GM21515 (cell line): ENCODE measurements at regions not wholly inside any gene's neighbourhood (a gene's known extent, or its start where the extent isn't known, plus 50 kb on each side); places are given as distances from the start of the nearest gene placed in this dataset.

Experiments used
- ATAC-seq: cut with Tn5 transposase; IDR thresholded peaks from one replicate; pipeline ENCODE4 v1.9.1; 2021; ENCODE audit not compliant: unreplicated experiment

- no peak for ATAC-seq
These were observed 100.2 kb upstream of the DMAC1 start for GRCh38 chr9:7899753-7900152.

GRCh38 chr9:7894231-7894630, 94.7 kb upstream of the DMAC1 start:
- no peak for ATAC-seq

DNA sequence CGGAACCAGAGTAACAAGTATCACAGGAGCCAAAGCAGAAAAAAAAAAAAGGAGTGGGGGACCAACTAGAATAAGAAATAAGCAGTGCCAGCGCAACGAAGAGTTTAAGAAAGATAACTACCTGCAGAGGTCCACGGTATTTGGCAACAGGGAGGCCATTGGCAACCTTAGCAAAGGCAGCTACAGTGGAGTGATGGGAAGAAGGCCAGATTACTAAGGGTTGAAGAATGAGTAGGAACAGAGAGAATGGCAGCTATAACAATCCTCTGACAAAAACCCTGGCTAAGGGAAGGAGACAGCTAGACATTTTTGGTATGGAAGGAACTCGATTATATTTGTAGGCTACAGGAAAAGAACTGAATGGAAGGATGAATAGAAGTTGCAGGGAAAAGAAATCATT, 93.4 kb upstream of the DMAC1 start:
- no peak for ATAC-seq

DNA sequence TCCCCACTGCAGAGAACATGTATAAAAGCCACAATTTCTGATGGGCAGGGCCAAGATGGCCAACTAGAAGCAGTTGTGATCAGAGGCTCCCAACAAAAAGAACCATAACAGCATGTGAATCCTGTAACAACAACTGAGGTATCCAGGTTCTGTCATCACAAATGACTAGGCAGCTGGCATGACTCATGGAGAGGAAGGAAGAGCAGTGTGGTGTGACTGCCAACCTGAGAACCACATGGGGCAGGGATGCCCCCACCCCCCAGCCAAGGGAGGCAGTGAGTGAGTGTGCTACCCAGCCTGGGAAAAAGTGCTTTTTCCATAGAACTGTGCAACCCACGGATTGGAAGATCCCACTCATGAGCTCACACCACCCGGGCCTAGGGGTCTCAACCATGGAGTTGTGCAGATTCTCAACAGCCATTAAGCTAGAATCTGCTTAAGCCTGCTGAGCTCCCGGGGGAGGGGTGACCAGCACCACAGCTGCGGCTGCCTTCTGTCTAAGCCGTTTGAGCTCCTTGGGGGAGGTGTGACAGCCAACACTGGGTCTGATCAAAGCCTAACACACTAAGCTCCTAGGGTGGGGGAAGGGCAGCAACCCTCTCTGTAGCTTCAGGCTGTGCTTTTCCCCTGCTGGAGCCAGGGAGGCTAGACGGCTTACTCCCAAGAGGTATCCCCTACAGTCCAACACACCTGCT, 80.1 kb upstream of the DMAC1 start:
- ATAC-seq, result no peak

GRCh38 chr9:7871977-7872730, 72.6 kb upstream of the DMAC1 start:
- no peak for ATAC-seq

GRCh38 chr9:7869340-7869739, 69.8 kb upstream of the DMAC1 start:
- ATAC-seq, result no peak

DNA sequence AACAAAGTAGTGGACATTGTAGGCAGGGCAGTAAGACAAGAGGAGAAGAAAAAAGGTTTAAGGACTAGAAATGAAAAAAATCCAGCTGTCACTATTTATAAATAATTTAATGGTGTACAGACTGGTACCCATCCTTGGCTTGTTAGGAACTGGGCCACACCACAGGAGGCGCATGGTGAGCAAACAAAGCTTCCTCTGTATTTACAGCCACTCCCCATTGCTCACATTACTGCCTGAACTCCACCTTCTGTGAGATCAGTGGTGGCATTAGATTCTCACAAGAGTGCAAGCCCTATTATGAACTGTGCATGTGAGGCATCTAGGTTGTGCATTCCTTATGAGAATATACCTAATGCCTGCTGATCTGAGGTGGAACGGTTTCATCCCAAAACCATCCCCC, 62.6 kb upstream of the DMAC1 start:
- ATAC-seq, result no peak

- no peak for ATAC-seq
These were observed 61.5 kb upstream of the DMAC1 start for GRCh38 chr9:7861086-7861485.

- no peak for ATAC-seq
These were observed 60.7 kb upstream of the DMAC1 start for GRCh38 chr9:7860335-7860709.

DNA sequence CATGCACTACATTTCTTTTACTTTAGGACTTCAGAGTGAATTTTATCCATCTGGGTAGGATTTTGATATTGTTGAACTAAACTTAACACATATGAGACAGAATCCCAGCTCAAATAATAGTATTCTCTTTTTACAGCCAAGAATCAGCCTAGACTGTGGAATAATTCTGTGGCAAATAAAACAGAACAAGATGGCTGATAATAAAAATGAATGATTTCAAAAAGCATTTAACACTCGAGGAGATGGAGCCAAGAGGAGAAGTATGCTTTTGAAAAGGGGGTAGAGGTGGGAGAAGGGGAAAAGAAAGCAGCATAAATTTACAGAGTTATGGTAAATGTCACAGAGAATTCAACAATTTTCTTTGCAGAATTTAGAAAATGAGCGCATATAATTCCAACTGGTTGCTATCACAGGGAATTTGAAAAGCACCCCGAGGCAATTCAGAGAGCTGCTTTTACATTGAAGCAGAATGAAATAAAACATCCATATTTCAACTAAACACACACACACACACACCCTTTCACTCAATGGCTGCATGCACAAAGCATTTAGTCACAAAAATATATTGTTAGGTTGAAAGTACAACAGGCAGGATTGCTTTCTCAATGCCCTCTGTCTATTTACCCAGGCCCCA, 60.2 kb upstream of the DMAC1 start:
- no peak for ATAC-seq

- no peak for ATAC-seq
These were observed 58.6 kb upstream of the DMAC1 start for GRCh38 chr9:7858166-7858565.

DNA sequence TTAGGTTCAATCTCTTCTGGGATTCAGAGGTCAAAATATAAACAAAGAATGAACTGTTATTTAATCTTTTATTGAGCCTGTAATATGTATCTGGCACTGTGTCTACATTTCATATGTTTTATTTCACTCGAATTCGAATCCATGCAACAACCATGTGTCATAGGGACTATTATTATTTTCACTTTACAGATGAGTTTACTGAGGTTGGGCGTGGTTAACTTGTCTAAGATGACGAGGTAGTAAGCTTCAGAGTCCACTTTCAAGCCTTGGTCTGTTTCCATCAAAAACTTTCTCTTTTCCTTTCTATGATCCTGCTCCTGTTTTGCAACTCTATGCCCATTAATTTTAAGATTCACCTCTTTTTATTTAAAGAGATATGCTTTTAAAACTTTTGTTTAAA, 55.2 kb upstream of the DMAC1 start:
- ATAC-seq, result no peak
